HepG2 (cell line): ENCODE measurements at regions not wholly inside any gene's neighbourhood (a gene's known extent, or its start where the extent isn't known, plus 50 kb on each side); places are given as distances from the start of the nearest gene placed in this dataset.

Source experiments
- ATAC-seq: fragments of 200-7000 bp; cut with Tn5 transposase; 3 replicates; pipeline ENCODE4 v1.9.1; 2020; ENCODE audit warnings: mild to moderate bottlenecking, moderate library complexity
- BruUV-seq: library from RNA; stranded (reverse); fragments of 400-500 nt; replicated peaks from 2 replicates; lab custom pipeline; 2021; lab: Mats Ljungman, UMichigan
- CTCF ChIA-PET: fragments of 300-600 bp; formaldehyde crosslinking; extraction: SDS; loops from one replicate; lab custom pipeline; 2021; ENCODE audit warnings: low total read pairs, inconsistent platforms, low intra/inter-chr PET ratio; lab: Yijun Ruan, JAX
- POLR2A ChIA-PET: fragments of 350-600 bp; sonication (Branson Sonifier 250); formaldehyde crosslinking; loops from one replicate; lab custom pipeline; 2020; ENCODE audit warnings: antibody characterized with exemption, inconsistent platforms; lab: Yijun Ruan, JAX
- DNase-seq: peaks from one replicate; pipeline ENCODE4 v3.0.0-alpha.2; 2015; ENCODE audit warnings: low spot score
- FAIRE-seq: peaks from 3 replicates; lab custom pipeline; 2011; peaks lifted over from hg19 to GRCh38; lab: Jason Lieb, UNC
- H2AFZ ChIP-seq: one replicate; pipeline ENCODE4 v1.6.1; 2011; ENCODE audit warnings: low read length, inconsistent platforms
- H3K27ac ChIP-seq: fragments of 300-600 bp; 3 replicates; pipeline ENCODE4 v1.8.0; 2011; ENCODE audit warnings: mixed run types, mild to moderate bottlenecking, mixed read lengths, low read length, inconsistent platforms; ENCODE audit not compliant: insufficient read depth; ENCODE audit errors: extremely low read length
- H3K27me3 ChIP-seq, 2 experiments: fragments of 200-600 bp in 1 of 2; 2 replicates in 1 of 2; 3 replicates in 1 of 2; pipeline versions ENCODE4 v1.6.0 to v1.8.0; 2011; ENCODE audit warnings: low read length in 2 of 2, mild to moderate bottlenecking in 2 of 2, moderate library complexity in 2 of 2, inconsistent platforms in 1 of 2; ENCODE audit not compliant: insufficient read depth in 2 of 2, control insufficient read depth in 1 of 2
- H3K36me3 ChIP-seq, 2 experiments: fragments of 200-600 bp in 1 of 2; replicated peaks in 1 of 2; 2 replicates in 1 of 2; 3 replicates in 1 of 2; pipeline versions ENCODE4 v1.5.1 to v1.8.0; 2011; ENCODE audit warnings: low read length in 2 of 2, inconsistent platforms in 1 of 2; ENCODE audit not compliant: insufficient read depth in 2 of 2, control insufficient read depth in 1 of 2
- H3K4me1 ChIP-seq: 2 replicates; pipeline ENCODE4 v1.5.1; 2012; ENCODE audit warnings: low read length, inconsistent platforms; ENCODE audit not compliant: insufficient read depth
- H3K4me2 ChIP-seq: 2 replicates; pipeline ENCODE4 v1.6.0; 2011; ENCODE audit warnings: low read depth, low read length, inconsistent platforms
- H3K4me3 ChIP-seq, 3 experiments: fragments of 200-600 bp in 1 of 3; sonication (generic), shearing (Covaris generic) in 1 of 3; replicated peaks in 1 of 3; 2 replicates each; pipeline ENCODE4 v1.5.1; 2011 to 2016; ENCODE audit warnings: low read length in 3 of 3, inconsistent platforms in 2 of 3, low read depth in 2 of 3, mild to moderate bottlenecking in 2 of 3, control low read depth in 1 of 3, mixed read lengths in 1 of 3; ENCODE audit not compliant: insufficient read depth in 1 of 3
- H3K79me2 ChIP-seq: one replicate; pipeline ENCODE4 v1.6.1; 2011; ENCODE audit warnings: low read length, inconsistent platforms; ENCODE audit not compliant: insufficient read depth
- H3K9ac ChIP-seq: 2 replicates; pipeline ENCODE4 v1.6.0; 2011; ENCODE audit warnings: mild to moderate bottlenecking, low read depth, low read length, inconsistent platforms; ENCODE audit not compliant: insufficient read depth
- H3K9me3 ChIP-seq: 2 replicates; pipeline ENCODE4 v1.5.1; 2012; ENCODE audit warnings: mild to moderate bottlenecking, low read length
- H4K20me1 ChIP-seq: 2 replicates; pipeline ENCODE4 v1.6.0; 2011; ENCODE audit warnings: inconsistent platforms, mild to moderate bottlenecking, low read length, moderate library complexity; ENCODE audit not compliant: insufficient read depth
- HINFP ChIP-seq: sonication (generic); formaldehyde crosslinking; IDR thresholded peaks from 2 replicates; pipeline ENCODE4 v1.4.0; 2020; ENCODE audit warnings: low read depth, mild to moderate bottlenecking, missing genetic modification reagents
- NFE2L1 ChIP-seq: sonication (generic); formaldehyde crosslinking; IDR thresholded peaks from 2 replicates; pipeline ENCODE4 v1.4.0; 2020; ENCODE audit warnings: missing genetic modification reagents, mild to moderate bottlenecking, borderline replicate concordance
- SMC3 ChIP-seq: IDR thresholded peaks from 2 replicates; pipeline ENCODE4 v1.6.1; 2011; ENCODE audit warnings: low read length, improper control_type of control experiment
- STAG1 ChIP-seq: sonication (generic); formaldehyde crosslinking; IDR thresholded peaks from 2 replicates; pipeline ENCODE4 v1.4.0; 2020; ENCODE audit warnings: missing genetic modification reagents
- TGIF2 ChIP-seq: IDR thresholded peaks from 2 replicates; pipeline ENCODE4 v1.6.1; 2016; ENCODE audit warnings: control low read depth, missing compliant biosample characterization
- ZMYM4 ChIP-seq: sonication (generic); formaldehyde crosslinking; IDR thresholded peaks from 2 replicates; pipeline ENCODE4 v1.8.1; 2023; ENCODE audit warnings: mild to moderate bottlenecking, missing genetic modification reagents
- ZNF160 ChIP-seq: sonication (generic); formaldehyde crosslinking; IDR thresholded peaks from 2 replicates; pipeline ENCODE4 v1.8.0; 2022; ENCODE audit warnings: mild to moderate bottlenecking, inconsistent platforms, missing genetic modification reagents
- ZNF256 ChIP-seq: sonication (generic); formaldehyde crosslinking; conservative IDR thresholded peaks from 2 replicates; pipeline ENCODE4 v1.4.0; 2020; ENCODE audit warnings: missing genetic modification reagents
- ZNF343 ChIP-seq: sonication (generic); formaldehyde crosslinking; IDR thresholded peaks from 2 replicates; pipeline ENCODE4 v1.4.0; 2020; ENCODE audit warnings: mild to moderate bottlenecking, missing genetic modification reagents
- ZNF562 ChIP-seq: sonication (generic); formaldehyde crosslinking; IDR thresholded peaks from 2 replicates; pipeline ENCODE4 v1.8.0; 2022; ENCODE audit warnings: missing genetic modification reagents, borderline replicate concordance
- ZNF790 ChIP-seq: sonication (generic); formaldehyde crosslinking; IDR thresholded peaks from 2 replicates; pipeline ENCODE4 v1.8.0; 2022; ENCODE audit warnings: missing genetic modification reagents, mild to moderate bottlenecking, borderline replicate concordance
- ZNF879 ChIP-seq: sonication (generic); formaldehyde crosslinking; IDR thresholded peaks from 2 replicates; pipeline ENCODE4 v1.8.1; 2023; ENCODE audit warnings: missing genetic modification reagents
- WGBS: methylation state at CpG from one replicate; pipeline ENCODE4 v1.1.6; 2017; ENCODE audit warnings: low lambda C conversion rate; 5-methylcytosine and 5-hydroxymethylcytosine counted together
- in situ Hi-C: cut with HindIII; loops from 2 replicates; pipeline ENCODE4 v1.10.0; 2017; ENCODE audit warnings: low pct_unique_long_range_greater_than_20kb; ENCODE audit not compliant: extremely low pct_ligation_motif_present
- intact Hi-C: fragments of 100-400 bp; cut with micrococcal nuclease; formaldehyde crosslinking; loops from one replicate; pipeline ENCODE4 v1.10.0; 2022; ENCODE audit not compliant: unreplicated experiment
- TF ChIP-seq, protein P1 (sequence below): sonication (generic); formaldehyde crosslinking; IDR thresholded peaks from 2 replicates; pipeline ENCODE4 v1.4.0; 2020; ENCODE audit warnings: missing genetic modification reagents

- intact Hi-C loops (no loop called here), in situ Hi-C loops (loop anchor here (25.0 kb wide), 1 partner anchor 1071 kb away; the partner anchor contains the start of gene CITED2)
- BruUV-seq, result no TSS peak
- Histone ChIP-seq H3K27ac (no peak overlapping the region), H3K36me3 (no peaks in the 10 kb centered on the region), H4K20me1 (no peaks in the 10 kb centered on the region), H3K79me2 (no peaks in the 10 kb centered on the region), H3K4me3 (no peak overlapping the region)
- DNase-seq, result no peak
- FAIRE-seq, result no peak
- WGBS, result under 1% methylated on average over 4 of the region's 4 CpGs
- TF ChIP-seq ZNF343 (CRISPR knock-in tag), result no peak
- no peak for TF ChIP-seq ZNF790
- TF ChIP-seq, protein P1, sequence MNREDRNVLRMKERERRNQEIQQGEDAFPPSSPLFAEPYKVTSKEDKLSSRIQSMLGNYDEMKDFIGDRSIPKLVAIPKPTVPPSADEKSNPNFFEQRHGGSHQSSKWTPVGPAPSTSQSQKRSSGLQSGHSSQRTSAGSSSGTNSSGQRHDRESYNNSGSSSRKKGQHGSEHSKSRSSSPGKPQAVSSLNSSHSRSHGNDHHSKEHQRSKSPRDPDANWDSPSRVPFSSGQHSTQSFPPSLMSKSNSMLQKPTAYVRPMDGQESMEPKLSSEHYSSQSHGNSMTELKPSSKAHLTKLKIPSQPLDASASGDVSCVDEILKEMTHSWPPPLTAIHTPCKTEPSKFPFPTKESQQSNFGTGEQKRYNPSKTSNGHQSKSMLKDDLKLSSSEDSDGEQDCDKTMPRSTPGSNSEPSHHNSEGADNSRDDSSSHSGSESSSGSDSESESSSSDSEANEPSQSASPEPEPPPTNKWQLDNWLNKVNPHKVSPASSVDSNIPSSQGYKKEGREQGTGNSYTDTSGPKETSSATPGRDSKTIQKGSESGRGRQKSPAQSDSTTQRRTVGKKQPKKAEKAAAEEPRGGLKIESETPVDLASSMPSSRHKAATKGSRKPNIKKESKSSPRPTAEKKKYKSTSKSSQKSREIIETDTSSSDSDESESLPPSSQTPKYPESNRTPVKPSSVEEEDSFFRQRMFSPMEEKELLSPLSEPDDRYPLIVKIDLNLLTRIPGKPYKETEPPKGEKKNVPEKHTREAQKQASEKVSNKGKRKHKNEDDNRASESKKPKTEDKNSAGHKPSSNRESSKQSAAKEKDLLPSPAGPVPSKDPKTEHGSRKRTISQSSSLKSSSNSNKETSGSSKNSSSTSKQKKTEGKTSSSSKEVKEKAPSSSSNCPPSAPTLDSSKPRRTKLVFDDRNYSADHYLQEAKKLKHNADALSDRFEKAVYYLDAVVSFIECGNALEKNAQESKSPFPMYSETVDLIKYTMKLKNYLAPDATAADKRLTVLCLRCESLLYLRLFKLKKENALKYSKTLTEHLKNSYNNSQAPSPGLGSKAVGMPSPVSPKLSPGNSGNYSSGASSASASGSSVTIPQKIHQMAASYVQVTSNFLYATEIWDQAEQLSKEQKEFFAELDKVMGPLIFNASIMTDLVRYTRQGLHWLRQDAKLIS, result no peak
- no peak for TF ChIP-seq ZNF562 (CRISPR knock-in tag)
- TF ChIP-seq, all 625 proteins: peak for 0
- CTCF ChIA-PET, result no interaction called here
- ATAC-seq, result no peak
- H3K9me3 ChIP-seq, result peaks cover 38% of the 10 kb centered on the region
- no peak overlapping the region for H3K9ac ChIP-seq
- no peak overlapping the region for H2AFZ ChIP-seq
- H3K4me1 ChIP-seq, result no peaks in the 10 kb centered on the region
- H3K27me3 ChIP-seq, result no peaks in the 10 kb centered on the region
- POLR2A ChIA-PET, result no interaction called here
- no peak overlapping the region for H3K4me2 ChIP-seq
Measured at GRCh38 chr6:140433072-140433471, 1058.6 kb upstream of the CITED2 start.

DNA sequence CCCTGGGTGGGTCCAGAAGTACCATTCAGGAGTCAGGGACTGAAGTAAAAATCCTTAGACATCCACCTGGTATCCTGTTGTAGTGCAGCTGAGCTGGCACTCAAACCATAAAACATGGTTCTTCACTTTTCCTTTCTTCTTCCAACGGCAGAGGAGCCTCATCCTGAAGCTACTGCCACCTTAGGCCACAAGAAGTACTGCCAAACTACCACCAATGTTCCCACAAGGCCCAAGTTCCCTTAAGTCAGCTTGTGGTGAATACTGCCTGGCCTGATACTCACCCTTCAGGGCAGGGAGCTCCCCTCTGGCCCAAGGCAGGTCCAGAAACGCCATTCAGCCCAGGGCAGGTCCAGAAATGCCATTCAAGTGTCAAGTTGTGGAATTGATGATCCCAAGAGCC is 1053.4 kb upstream of the CITED2 start:
- intact Hi-C loops, result no loop called here
- ChIA-PET CTCF (no interaction called here), POLR2A (no interaction called here)
- Histone ChIP-seq H3K9me3 (peaks cover 19% of the 10 kb centered on the region), H2AFZ (no peak overlapping the region), H3K27me3 (no peaks in the 10 kb centered on the region), H3K4me1 (no peaks in the 10 kb centered on the region), H3K27ac (no peak overlapping the region), H4K20me1 (no peaks in the 10 kb centered on the region), H3K36me3 (no peaks in the 10 kb centered on the region), H3K4me3 (no peak overlapping the region), H3K79me2 (no peaks in the 10 kb centered on the region), H3K4me2 (no peak overlapping the region), H3K9ac (no peak overlapping the region)
- no TSS peak for BruUV-seq
- FAIRE-seq (peak; percentile 68), ATAC-seq (peak; percentile 94), DNase-seq (peak; percentile 20)
- 0% methylated on average over 2 of the region's 2 CpGs for WGBS
- in situ Hi-C loops, result loop anchor here (25.0 kb wide), 1 partner anchor 1066 kb away; the partner anchor contains the start of gene CITED2
- peak; percentile 34 for TF ChIP-seq STAG1 (CRISPR knock-in tag)
- no peak for TF ChIP-seq ZNF256 (CRISPR knock-in tag)
- no peak for TF ChIP-seq ZNF879 (CRISPR knock-in tag)
- TF ChIP-seq NFE2L1 (CRISPR knock-in tag), result no peak
- peak; percentile 46; the same call in 1 of the 2 replicates for TF ChIP-seq ZMYM4
- no peak for TF ChIP-seq TGIF2 (CRISPR knock-in tag)
- TF ChIP-seq HINFP (CRISPR knock-in tag), result no peak
- no peak for TF ChIP-seq ZNF160 (CRISPR knock-in tag)
- peak; percentile 12; the same call in 1 of the 2 replicates for TF ChIP-seq SMC3
